GM21528 (cell line): ENCODE measurements at regions not wholly inside any gene's neighbourhood (a gene's known extent, or its start where the extent isn't known, plus 50 kb on each side); places are given as distances from the start of the nearest gene placed in this dataset.

Source experiments
- ATAC-seq: cut with Tn5 transposase; IDR thresholded peaks from one replicate; pipeline ENCODE4 v1.9.1; 2021; ENCODE audit warnings: mild to moderate bottlenecking, moderate library complexity; ENCODE audit not compliant: unreplicated experiment, low FRiP score

- no peak for ATAC-seq
Observed at GRCh38 chr10:129123428-129123827, 343.6 kb upstream of the MGMT start.

- no peak for ATAC-seq
Observed at GRCh38 chr10:129126982-129127381, 340.1 kb upstream of the MGMT start.

DNA sequence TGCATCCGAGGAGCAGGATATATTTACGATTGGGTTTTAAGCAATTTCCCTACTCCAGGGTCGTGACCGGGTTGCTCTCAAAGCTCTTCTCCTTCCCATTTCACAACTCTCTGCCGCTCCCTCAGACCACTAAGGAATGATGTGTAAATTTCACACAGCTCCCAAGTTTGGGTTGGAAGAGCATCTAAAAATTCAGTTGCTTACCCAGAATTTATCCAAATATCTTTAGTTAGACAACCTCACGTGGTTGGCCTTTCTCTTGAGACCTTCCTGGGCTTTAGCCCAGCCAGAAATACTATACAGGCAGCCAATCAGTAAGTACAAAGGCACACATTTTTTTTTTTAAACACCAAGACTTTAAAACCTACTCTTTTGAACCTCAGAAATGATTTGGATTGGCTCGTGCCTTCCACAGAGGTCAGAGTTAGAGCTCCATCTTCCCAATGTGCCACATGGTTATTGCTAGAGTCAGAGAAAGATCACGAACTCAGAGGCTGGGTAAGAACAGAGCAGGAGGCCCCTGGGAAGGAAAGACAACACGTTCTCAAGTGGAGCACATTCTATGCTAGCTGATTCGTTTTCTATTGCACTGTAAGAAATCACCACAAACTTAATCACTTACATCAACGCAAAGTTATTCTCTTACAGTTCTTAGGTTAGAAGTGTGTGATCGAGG, 335.4 kb upstream of the MGMT start:
- no peak for ATAC-seq

DNA sequence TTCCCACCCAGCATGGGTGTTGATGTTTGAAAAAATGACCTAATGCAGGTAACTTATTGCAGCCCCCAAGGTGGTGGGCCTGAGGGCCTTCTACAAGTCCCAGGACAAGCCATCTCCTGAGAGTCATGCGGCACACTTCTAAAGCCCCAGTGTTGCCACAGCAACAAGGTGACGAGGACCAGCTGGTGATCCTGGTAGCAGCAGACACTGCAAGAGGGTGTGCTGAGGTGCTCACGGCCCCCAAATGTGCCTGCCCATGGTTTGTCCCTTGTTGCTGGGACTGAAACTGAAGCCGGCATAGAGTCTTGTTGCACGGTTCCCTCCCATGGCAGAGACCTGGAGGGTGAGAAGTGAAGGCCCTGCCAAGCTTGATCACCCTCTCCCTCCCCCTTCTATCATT, 333.2 kb upstream of the MGMT start:
- ATAC-seq = no peak

DNA sequence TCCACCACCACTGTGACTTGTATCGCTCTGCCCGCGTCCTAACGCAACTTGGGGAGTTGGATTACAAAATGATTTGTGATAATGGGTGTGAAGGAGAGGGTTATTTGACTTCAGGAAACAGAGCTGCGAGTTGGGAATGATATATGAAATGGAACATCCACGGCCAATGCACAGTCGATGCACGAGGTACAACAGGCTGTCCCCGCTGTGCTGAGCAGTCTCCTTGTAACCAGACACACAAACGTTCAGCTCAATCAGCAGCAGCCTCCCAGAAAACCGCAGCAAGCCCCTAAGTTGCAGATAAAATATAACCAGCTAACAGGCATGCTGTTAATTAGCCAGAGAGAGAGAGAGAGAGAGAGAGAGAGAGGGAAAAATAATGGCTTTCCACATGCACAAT, 332.7 kb upstream of the MGMT start:
- ATAC-seq = no peak

DNA sequence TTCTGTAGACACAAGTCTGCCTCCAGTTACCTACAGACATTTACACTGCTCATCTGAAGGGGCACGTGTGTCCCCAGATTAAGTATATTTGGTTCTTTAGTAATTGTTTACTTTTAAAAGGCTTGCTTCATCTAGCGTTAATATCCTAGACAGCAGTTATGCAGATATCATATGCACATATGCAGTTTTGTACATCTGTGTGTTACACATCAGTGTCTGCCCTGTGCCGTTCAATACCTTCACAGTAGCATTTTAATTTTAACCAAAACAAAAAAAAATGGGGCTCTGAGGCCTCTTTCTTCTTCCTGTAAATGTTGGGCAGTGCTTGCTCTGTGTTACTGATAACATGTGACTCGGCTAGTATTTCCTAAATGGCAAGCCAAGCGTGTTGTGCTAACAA, 331.4 kb upstream of the MGMT start:
- ATAC-seq = no peak

DNA sequence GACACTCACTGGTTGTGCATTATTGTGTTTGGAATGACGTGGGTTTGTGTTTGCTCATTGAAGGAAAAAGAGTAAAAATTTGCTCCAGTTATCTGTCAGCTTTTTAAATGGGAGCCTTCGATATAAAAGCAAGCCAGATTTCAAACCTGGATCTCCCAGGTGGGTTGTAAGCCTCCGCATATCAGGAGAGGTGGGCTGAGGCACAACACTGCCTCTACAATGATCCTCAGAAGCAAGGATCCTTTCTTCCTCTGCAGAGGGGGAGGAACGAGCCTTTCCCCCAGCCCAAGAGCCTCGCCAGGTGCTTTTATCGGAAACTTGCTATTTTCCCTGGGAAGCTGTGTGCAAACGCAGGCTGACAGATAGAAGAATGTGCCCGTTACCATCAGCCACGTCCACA, 331.0 kb upstream of the MGMT start:
- no peak for ATAC-seq

DNA sequence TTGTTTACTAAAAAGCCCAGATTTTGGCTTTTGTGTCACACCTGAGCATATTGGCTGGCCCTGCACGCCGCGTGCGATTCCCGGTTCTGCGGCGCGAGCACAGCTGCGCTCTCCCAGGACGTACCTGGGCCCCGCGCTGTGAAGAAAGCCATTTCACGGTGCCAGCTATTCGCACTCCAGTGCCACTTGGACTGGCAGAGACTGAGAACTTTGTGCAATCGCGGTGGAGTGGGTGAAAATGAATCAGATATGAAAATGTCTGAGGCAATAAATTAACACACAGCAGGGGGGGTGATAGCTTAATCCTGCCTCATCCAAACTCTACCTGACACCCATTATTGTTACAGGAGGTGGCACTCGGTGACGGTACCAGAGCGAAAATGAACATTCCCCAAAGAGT, 330.1 kb upstream of the MGMT start:
- no peak for ATAC-seq

GRCh38 chr10:129140921-129141885, 325.8 kb upstream of the MGMT start:
- no peak for ATAC-seq

GRCh38 chr10:129151281-129151680, 315.8 kb upstream of the MGMT start:
- no peak for ATAC-seq

- no peak for ATAC-seq
Observed at GRCh38 chr10:129156406-129156805, 310.6 kb upstream of the MGMT start.

- ATAC-seq = no peak
Observed at GRCh38 chr10:129157185-129157584, 309.9 kb upstream of the MGMT start.

- ATAC-seq = no peak
Observed at GRCh38 chr10:129161150-129161549, 305.9 kb upstream of the MGMT start.

GRCh38 chr10:129163531-129163930, 303.5 kb upstream of the MGMT start:
- ATAC-seq = no peak

DNA sequence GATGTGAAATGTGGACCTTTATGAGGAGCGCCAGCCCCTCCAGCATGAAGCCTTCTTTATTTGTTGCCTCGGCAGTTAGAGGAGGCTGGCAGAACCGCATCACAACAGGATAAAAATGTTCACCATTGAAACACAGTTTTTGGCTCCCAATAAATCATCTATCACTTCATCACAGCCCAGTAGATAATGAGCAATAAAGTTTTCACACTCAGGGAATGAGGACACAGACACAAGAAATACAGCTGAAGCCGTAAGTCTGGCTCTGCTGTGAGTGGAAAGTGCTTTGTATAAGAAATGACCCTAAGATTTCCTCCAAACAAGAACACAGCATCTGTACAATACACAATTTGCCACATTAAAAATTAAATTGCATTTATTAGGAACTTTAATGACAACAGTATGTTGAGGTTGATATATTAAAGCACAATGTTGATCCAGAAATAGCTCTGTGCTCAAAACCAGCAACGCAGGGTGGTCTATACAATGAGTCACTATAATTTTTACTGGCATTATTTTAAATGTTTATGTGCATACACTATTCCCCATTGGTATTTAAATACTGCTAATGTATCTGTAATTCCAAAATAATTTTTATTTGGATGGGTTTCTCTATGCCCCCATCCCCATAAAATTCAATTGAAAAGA, 301.8 kb upstream of the MGMT start:
- ATAC-seq = no peak

DNA sequence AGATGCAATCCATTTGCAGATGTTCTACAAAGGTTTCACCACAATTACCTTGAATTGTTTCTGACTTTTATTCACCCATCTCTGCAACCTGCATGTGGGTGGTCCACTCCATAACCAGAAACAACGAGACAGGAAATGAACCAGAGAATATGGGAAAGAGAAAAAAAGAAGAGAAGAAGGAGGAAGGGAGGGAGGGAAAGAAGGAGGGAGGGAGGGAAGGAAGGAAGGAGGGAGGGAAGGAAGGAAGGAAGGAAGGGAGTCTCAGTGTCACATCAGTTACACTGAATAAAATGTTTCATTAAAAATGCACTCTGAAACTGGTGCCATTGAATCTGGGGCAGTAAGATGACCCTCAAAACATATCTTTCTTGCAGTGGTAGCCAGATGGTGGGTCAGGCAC, 301.3 kb upstream of the MGMT start:
- no peak for ATAC-seq

- ATAC-seq = no peak
Observed at GRCh38 chr10:129168660-129169059, 298.4 kb upstream of the MGMT start.

GRCh38 chr10:129169115-129169514, 297.9 kb upstream of the MGMT start:
- no peak for ATAC-seq

- ATAC-seq = no peak
Observed at GRCh38 chr10:129170812-129171211, 296.2 kb upstream of the MGMT start.

DNA sequence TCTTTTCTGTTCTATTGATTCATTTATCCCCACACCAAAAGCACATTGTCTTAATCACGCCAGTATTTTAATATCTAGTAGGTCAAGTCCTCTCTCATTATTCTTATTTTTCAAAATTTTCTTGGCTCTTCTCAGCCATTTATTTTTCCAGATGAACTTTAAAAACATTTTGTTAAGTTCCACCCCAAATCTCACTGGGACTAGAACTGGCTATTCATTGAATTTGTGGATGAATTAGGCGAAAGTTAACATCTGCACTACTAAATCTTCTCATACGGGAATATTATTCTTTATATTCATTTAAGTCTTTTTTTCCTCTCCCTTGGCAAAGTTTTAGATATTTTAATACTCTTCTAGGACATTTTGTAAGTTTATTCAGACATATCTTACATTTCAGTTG, 295.2 kb upstream of the MGMT start:
- no peak for ATAC-seq

DNA sequence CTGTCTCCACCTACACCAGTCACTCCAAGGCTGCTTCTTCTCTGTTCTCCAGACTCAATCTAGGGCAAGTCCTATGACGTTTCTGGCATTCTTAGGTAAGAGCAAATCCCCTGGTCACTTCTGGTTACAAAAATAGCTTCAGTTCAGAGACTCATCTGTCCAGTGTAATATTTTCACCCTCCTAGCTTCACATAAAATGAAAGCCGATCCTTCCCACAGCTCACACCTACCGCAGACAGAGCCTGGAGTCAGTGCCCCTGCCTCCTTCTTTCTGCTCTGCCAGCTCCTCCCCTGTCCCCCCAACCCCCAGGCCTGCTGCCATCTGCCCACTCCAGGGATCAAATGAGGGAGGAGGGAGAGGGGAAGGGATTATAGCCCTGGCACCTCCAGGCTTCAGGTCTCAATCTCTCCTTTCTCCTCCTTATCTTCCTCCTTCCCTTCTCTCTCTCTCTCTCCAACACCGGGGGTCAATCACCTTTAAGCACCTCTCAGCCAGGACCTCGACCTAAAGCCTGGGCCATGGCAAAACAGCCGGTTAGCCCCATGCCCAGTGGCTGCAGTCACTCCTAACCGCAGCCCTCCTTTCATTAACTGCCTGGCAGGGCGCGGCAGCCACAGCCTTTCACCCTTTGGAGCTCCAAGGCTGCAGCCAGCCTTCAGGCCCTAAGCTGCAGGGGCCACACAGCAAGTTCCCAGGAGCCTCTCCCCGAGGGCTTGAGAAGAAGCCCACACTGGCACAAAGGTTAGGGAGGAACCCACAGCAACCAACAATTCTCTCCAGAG, 292.6 kb upstream of the MGMT start:
- ATAC-seq = no peak
